Epithelial cell of proximal tubule (primary cell): ENCODE measurements at regions not wholly inside any gene's neighbourhood (a gene's known extent, or its start where the extent isn't known, plus 50 kb on each side); places are given as distances from the start of the nearest gene placed in this dataset.
A peak's percentile ranks its signal among the peaks of the same experiment; 100 is the strongest.

Experiments
- DNase-seq: peaks from one replicate; pipeline ENCODE4 v3.0.0-alpha.2; 2011; ENCODE audit warnings: low read depth
- H3K4me3 ChIP-seq: 2 replicates; pipeline ENCODE4 v1.5.1; 2011; ENCODE audit warnings: low read depth, mild to moderate bottlenecking, low read length
- TF ChIP-seq, protein P1 (sequence below): conservative IDR thresholded peaks from 2 replicates; pipeline ENCODE4 v1.5.1; 2012; ENCODE audit warnings: low read depth, mild to moderate bottlenecking, low read length

DNA sequence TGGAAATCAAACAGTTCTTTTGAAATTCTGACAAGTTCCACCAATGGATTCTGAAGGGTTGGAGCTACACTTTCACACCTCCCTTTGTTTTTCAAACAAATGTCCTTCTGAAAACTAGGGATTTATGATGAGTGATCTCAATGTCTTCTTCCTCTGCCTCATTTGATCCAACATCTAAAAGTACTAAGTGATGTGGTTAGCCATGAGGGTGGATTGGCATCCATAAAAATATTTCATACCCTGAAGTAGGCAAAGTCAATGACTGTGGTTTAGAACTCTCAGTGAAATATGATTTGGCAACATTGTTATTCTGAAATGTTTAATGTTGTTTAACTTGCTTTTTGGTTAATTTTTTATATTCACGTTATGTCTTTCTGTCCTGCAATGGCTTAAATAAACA lies 136.9 kb downstream of the MBL2 start:
- no peak for DNase-seq
- H3K4me3 ChIP-seq: no peak overlapping the region
- TF ChIP-seq, protein P1, sequence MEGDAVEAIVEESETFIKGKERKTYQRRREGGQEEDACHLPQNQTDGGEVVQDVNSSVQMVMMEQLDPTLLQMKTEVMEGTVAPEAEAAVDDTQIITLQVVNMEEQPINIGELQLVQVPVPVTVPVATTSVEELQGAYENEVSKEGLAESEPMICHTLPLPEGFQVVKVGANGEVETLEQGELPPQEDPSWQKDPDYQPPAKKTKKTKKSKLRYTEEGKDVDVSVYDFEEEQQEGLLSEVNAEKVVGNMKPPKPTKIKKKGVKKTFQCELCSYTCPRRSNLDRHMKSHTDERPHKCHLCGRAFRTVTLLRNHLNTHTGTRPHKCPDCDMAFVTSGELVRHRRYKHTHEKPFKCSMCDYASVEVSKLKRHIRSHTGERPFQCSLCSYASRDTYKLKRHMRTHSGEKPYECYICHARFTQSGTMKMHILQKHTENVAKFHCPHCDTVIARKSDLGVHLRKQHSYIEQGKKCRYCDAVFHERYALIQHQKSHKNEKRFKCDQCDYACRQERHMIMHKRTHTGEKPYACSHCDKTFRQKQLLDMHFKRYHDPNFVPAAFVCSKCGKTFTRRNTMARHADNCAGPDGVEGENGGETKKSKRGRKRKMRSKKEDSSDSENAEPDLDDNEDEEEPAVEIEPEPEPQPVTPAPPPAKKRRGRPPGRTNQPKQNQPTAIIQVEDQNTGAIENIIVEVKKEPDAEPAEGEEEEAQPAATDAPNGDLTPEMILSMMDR: no peak

DNA sequence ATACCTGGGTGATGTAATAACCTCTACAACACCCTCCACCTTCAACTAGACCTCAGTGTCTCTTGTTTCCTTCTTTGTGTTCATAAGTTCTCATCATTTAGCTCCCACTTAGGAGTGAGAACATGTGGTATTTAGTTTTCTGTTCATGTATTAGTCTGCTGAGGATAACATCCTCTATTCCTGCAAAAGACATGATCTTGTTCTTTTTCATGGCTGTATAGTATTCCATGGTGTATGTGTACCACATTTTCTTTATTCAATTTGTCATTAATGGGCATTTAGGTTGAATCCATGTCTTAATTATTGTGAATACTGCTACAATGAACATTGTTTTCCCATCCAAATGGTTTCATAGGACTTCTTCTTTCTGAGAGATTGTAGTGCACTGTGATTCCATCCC lies 135.7 kb downstream of the MBL2 start:
- no peak overlapping the region for H3K4me3 ChIP-seq
- no peak for DNase-seq
- TF ChIP-seq, protein P1: no peak

DNA sequence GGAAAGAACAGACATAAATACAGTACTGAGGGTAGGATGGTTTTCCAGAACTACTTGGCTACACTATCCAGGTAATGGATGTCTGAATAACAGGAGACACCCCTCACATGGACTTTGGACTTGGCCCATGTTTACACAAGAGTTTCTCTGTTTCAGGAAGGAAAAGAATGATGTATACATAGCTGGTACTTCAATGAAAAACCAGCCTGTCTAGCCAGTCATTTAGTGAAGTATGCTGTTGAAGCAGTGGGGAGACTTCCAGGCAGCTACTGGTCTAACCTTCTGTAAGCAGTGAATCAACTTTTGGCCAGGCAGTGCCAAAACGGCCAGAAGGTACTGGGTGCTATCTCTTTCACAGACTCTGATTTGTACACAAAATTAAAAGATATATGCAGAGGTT lies 135.0 kb downstream of the MBL2 start:
- TF ChIP-seq, protein P1: no peak
- DNase-seq: no peak
- H3K4me3 ChIP-seq: no peak overlapping the region

DNA sequence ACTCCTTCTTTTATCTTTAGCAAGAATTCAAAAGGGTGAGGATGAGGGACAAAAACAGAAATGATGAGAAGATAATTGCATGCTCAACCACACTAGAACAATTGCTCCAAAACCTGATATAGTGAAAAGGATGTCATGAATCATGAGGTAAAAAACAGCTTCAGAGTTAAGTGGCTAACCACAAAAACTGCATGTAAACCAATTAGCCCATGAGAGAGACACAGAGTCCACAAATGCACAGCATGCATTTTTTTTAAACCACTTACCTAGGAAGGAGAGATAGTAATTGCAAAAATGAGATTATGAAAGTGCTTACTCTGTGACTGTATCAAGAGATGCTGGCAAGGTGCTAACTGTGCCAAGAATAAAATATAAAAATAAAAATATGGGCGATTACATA lies 132.9 kb downstream of the MBL2 start:
- no peak for DNase-seq
- TF ChIP-seq, protein P1: no peak
- no peak overlapping the region for H3K4me3 ChIP-seq

DNA sequence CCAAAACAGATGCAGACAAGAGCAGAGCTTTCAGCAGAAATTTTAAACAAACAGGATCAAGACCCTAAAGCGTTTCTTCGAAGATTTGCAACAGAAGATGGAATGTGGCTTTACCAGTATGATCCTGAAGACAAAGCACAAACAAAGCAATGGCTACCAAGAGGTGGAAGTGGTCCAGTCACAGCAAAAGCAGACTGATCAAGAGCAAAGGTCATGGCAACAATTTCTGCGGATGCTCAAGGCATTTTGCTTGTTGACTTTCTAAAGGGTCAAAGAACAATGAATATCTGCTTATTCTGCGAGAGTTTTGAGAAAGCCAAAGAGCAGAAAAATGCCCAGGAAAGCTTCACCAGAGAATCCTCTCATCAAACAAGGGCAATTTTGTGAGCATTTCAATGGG lies 130.4 kb downstream of the MBL2 start:
- TF ChIP-seq, protein P1: no peak

DNA sequence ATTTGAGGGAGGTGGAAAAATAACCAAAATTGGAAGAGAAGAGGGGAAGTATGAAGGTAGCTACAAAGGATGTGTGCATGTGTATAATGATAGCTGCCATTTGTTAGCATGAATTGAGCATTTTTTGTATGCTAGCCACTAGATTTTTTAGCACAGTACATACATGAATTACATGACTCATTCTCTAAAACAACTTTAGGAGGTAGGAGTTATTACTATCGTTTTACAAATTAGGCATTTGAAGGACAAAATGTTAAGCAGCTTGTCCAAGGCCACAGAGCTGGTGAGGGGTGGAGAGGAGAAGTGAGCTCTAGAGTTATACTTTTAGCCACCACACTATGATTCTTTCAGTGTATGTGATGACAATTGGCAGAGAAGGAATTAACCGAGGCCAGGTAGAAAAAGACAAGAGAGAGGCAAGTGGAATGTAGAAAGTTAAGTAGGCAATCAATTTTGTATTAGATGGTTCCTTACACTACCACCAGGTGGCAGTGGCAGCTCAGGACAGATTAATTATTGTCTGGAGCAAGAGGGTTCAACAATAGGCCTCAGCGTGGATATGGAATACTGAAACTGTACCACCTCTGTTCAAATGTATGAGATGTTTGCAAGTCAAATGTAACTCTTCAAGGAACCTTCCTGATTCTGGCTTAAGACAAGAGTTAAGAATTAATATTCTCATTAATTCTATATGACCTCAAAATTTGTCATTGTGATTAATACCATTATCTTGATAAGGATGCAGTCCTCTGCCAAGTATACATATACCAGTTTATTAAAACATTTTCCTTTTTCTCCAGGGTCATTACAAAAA lies 128.0 kb downstream of the MBL2 start:
- no peak for DNase-seq
- no peak overlapping the region for H3K4me3 ChIP-seq
- TF ChIP-seq, protein P1: peak; percentile 88

More for the DNA sequence above, 130.4 kb downstream of the MBL2 start:
- H3K4me3 ChIP-seq: no peak overlapping the region
- DNase-seq: no peak
